ENCODE measurements at regions not wholly inside any gene's neighbourhood (a gene's known extent, or its start where the extent isn't known, plus 50 kb on each side); places are given as distances from the start of the nearest gene placed in this dataset.

DNA sequence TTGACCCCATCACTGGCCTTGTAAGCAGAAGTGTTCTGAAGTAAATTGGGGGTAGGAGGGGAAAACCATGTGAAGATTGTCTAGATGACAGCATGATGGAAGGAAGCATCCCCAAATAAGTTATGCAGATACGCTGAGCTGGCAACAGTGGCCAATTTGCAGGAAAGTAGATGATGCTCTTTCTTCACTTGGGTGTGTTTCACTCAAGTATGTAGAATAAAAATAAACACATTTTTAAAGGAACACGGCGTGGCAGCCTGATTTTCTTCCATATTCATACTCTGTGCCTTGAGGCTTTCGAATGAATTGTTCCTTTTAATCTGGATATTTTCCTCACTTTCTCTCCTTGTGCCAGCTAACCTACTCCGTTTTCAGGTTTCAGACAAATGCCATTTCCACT, 295.5 kb upstream of the DPYD start:
- H2AFZ ChIP-seq (ENCODE audit: insufficient read depth, low read depth, low read length, poor library complexity, severe bottlenecking): no peak overlapping the region
- H3K9me3 ChIP-seq (replicated peaks in 1 of 2; ENCODE audit: control insufficient read depth in 1 of 2, insufficient read depth in 1 of 2, low read length in 2 of 2): peaks cover 0 to 4% of the 10 kb centered on the region in 2 donors
- no peaks in the 10 kb centered on the region for H3K27me3 ChIP-seq (ENCODE audit: control insufficient read depth in 2 of 2, insufficient read depth in 2 of 2, low read length in 2 of 2)
- H3K4me3 Mint-ChIP-seq: no peak overlapping the region
- no peak for TF ChIP-seq CTCF (IDR thresholded peaks at IDR 0.05)
- H3K4me3 ChIP-seq (replicated peaks in 1 of 3; ENCODE audit: low read depth in 2 of 3, low read length in 3 of 3): no peak overlapping the region
- no peaks in the 10 kb centered on the region for H3K79me2 ChIP-seq (ENCODE audit: insufficient read depth, low read length)
- H3K4me1 ChIP-seq (ENCODE audit: control insufficient read depth in 1 of 2, insufficient read depth in 2 of 2, low read length in 2 of 2): no peaks in the 10 kb centered on the region
- peaks cover 2% of the 10 kb centered on the region for H3K4me1 Mint-ChIP-seq
- DNase-seq: no peak
- peaks cover 0 to 3% (median 0%) of the 10 kb centered on the region in 7 donors for H3K9me3 Mint-ChIP-seq
- H3K36me3 ChIP-seq (replicated peaks in 1 of 2; ENCODE audit: control insufficient read depth in 1 of 2, insufficient read depth in 2 of 2, low read length in 2 of 2): no peaks in the 10 kb centered on the region
- no peak overlapping the region for H3K27ac Mint-ChIP-seq
- H3K27ac ChIP-seq (ENCODE audit: low read depth in 1 of 2, low read length in 2 of 2): no peak overlapping the region
- no peak overlapping the region for H3K4me2 ChIP-seq (replicated peaks; ENCODE audit: extremely low read depth, low read length, poor library complexity, severe bottlenecking)
- H3K9ac ChIP-seq (ENCODE audit: insufficient read depth, low read length, poor library complexity, severe bottlenecking): no peak overlapping the region
- H3K36me3 Mint-ChIP-seq: no peaks in the 10 kb centered on the region
- no peaks in the 10 kb centered on the region for H4K20me1 ChIP-seq (ENCODE audit: insufficient read depth, low read length)
- intact Hi-C loops (cut with micrococcal nuclease): no loop called here
- 100% methylated on average over 1 of the region's 5 CpGs for WGBS (ENCODE audit: insufficient coverage)
- H3K27me3 Mint-ChIP-seq (ENCODE audit: low read depth in 3 of 3): peaks cover 0 to 2% (median 2%) of the 10 kb centered on the region in 3 donors

- no peak overlapping the region for H3K9ac ChIP-seq (ENCODE audit: insufficient read depth, low read length, poor library complexity, severe bottlenecking)
- H2AFZ ChIP-seq (ENCODE audit: insufficient read depth, low read depth, low read length, poor library complexity, severe bottlenecking): no peak overlapping the region
- TF ChIP-seq CTCF (IDR thresholded peaks at IDR 0.05): no peak
- intact Hi-C loops (cut with micrococcal nuclease): no loop called here
- no peak for DNase-seq
- H3K36me3 ChIP-seq (replicated peaks in 1 of 2; ENCODE audit: control insufficient read depth in 1 of 2, insufficient read depth in 2 of 2, low read length in 2 of 2): no peaks in the 10 kb centered on the region
- no peaks in the 10 kb centered on the region for H4K20me1 ChIP-seq (ENCODE audit: insufficient read depth, low read length)
- H3K27ac ChIP-seq (ENCODE audit: low read depth in 1 of 2, low read length in 2 of 2): no peak overlapping the region
- H3K79me2 ChIP-seq (ENCODE audit: insufficient read depth, low read length): no peaks in the 10 kb centered on the region
- H3K36me3 Mint-ChIP-seq: no peaks in the 10 kb centered on the region
- H3K9me3 ChIP-seq (replicated peaks in 1 of 2; ENCODE audit: control insufficient read depth in 1 of 2, insufficient read depth in 1 of 2, low read length in 2 of 2): peaks cover 0 to 4% of the 10 kb centered on the region in 2 donors
- no peak overlapping the region for H3K4me3 Mint-ChIP-seq
- no peak overlapping the region for H3K27ac Mint-ChIP-seq
- H3K4me1 Mint-ChIP-seq: no peaks in the 10 kb centered on the region
- H3K4me2 ChIP-seq (replicated peaks; ENCODE audit: extremely low read depth, low read length, poor library complexity, severe bottlenecking): no peak overlapping the region
- peaks cover 0 to 2% (median 2%) of the 10 kb centered on the region in 3 donors for H3K27me3 Mint-ChIP-seq (ENCODE audit: low read depth in 3 of 3)
- no CpG with 5 or more reads among the region's 2 CpGs for WGBS (ENCODE audit: insufficient coverage)
- H3K27me3 ChIP-seq (ENCODE audit: control insufficient read depth in 2 of 2, insufficient read depth in 2 of 2, low read length in 2 of 2): no peaks in the 10 kb centered on the region
- H3K9me3 Mint-ChIP-seq: peaks cover 0 to 3% (median 0%) of the 10 kb centered on the region in 7 donors
- no peaks in the 10 kb centered on the region for H3K4me1 ChIP-seq (ENCODE audit: control insufficient read depth in 1 of 2, insufficient read depth in 2 of 2, low read length in 2 of 2)
- H3K4me3 ChIP-seq (replicated peaks in 1 of 3; ENCODE audit: low read depth in 2 of 3, low read length in 3 of 3): no peak overlapping the region
Measured at GRCh38 chr1:98211271-98211845, 290.5 kb upstream of the DPYD start.
